Esophagus muscularis mucosa (tissue), 4 donors: ENCODE measurements at regions not wholly inside any gene's neighbourhood (a gene's known extent, or its start where the extent isn't known, plus 50 kb on each side); places are given as distances from the start of the nearest gene placed in this dataset.

ENCODE experiments used
- CTCF ChIP-seq, 3 experiments: fragments of 200-600 bp in 2 of 3; fragments of 450-650 bp in 1 of 3; sonication (generic) in 2 of 3; IDR thresholded peaks; one replicate each; pipeline ENCODE4 v1.5.1; 2017 to 2019; ENCODE audit warnings: antibody characterized with exemption in 3 of 3, mild to moderate bottlenecking in 2 of 3, moderate library complexity in 1 of 3
- EP300 ChIP-seq: sonication (generic); formaldehyde crosslinking; IDR thresholded peaks from one replicate; pipeline ENCODE4 v1.6.1; 2017; ENCODE audit warnings: antibody characterized with exemption
- POLR2A ChIP-seq: fragments of 450-650 bp; IDR thresholded peaks from one replicate; pipeline ENCODE4 v1.6.1; 2017; ENCODE audit warnings: antibody characterized with exemption, moderate library complexity, mild to moderate bottlenecking, low read depth
- POLR2AphosphoS5 ChIP-seq, 2 donors: sonication (generic); formaldehyde crosslinking; IDR thresholded peaks; one replicate each; pipeline ENCODE4 v1.6.1; 2017; ENCODE audit warnings: antibody characterized with exemption in 2 of 2

GRCh38 chr11:27231530-27231929 lies 131.5 kb downstream of the CCDC34 start:
- no peak for TF ChIP-seq CTCF (IDR thresholded peaks at IDR 0.05)
- no peak for TF ChIP-seq EP300
- no peak for TF ChIP-seq POLR2A
- TF ChIP-seq POLR2AphosphoS5 (IDR thresholded peaks at IDR 0.05): no peak
